ENCODE measurements at regions not wholly inside any gene's neighbourhood (a gene's known extent, or its start where the extent isn't known, plus 50 kb on each side); places are given as distances from the start of the nearest gene placed in this dataset.

DNA sequence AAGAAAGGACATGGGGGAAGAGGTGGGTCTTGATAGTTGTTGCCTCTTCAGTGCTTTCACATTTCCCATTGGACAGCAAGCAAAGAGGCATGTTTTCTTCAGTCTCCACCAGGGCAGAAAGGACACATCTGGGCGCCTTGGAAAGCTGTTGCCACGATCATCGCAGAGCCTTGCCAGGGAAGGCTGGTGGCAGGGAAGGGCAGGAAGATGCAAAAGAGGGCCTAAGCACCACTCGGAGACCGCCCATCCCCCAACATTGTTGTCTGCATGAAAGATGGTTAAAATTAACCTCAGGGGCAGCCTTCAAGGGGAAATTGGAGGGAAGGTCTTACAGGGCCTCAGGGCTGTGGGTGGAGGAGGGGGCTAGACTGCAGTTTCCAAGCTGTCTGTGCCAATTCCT lies 114.2 kb downstream of the SOX9 start:
- Histone ChIP-seq H3K9ac (ENCODE audit: low read depth, low read length, poor library complexity, severe bottlenecking) (no peak overlapping the region), H3K36me3 (ENCODE audit: insufficient read depth, low read length) (no peaks in the 10 kb centered on the region), H3K4me2 (ENCODE audit: low read depth, low read length, poor library complexity, severe bottlenecking) (no peak overlapping the region), H3F3A (ENCODE audit: low read depth) (no peaks in the 10 kb centered on the region), H3K4me3 (ENCODE audit: low read length, poor library complexity, severe bottlenecking) (no peak overlapping the region), H3K4me1 (ENCODE audit: insufficient read depth, low read length, poor library complexity, severe bottlenecking) (no peaks in the 10 kb centered on the region), H4K20me1 (ENCODE audit: insufficient read depth, low read length, poor library complexity, severe bottlenecking) (no peaks in the 10 kb centered on the region), H3K9me2 (replicated peaks; ENCODE audit: low read depth, low read length) (no peaks in the 10 kb centered on the region), H3K27me3 (ENCODE audit: insufficient read depth, low read length, poor library complexity, severe bottlenecking) (no peaks in the 10 kb centered on the region), H3K9me3 (ENCODE audit: insufficient read depth, low read depth, low read length) (peaks cover 4% of the 10 kb centered on the region; the same call in 1 of the 2 replicates), H3K79me2 (ENCODE audit: insufficient read depth, low read length) (no peaks in the 10 kb centered on the region), H2AFZ (ENCODE audit: low read length) (no peak overlapping the region)
- TF ChIP-seq, protein P1, sequence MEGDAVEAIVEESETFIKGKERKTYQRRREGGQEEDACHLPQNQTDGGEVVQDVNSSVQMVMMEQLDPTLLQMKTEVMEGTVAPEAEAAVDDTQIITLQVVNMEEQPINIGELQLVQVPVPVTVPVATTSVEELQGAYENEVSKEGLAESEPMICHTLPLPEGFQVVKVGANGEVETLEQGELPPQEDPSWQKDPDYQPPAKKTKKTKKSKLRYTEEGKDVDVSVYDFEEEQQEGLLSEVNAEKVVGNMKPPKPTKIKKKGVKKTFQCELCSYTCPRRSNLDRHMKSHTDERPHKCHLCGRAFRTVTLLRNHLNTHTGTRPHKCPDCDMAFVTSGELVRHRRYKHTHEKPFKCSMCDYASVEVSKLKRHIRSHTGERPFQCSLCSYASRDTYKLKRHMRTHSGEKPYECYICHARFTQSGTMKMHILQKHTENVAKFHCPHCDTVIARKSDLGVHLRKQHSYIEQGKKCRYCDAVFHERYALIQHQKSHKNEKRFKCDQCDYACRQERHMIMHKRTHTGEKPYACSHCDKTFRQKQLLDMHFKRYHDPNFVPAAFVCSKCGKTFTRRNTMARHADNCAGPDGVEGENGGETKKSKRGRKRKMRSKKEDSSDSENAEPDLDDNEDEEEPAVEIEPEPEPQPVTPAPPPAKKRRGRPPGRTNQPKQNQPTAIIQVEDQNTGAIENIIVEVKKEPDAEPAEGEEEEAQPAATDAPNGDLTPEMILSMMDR (conservative IDR thresholded peaks at IDR 0.05; ENCODE audit: low read length): no peak
- TF ChIP-seq EZH2phosphoT487 (IDR thresholded peaks at IDR 0.05; ENCODE audit: borderline replicate concordance): no peak

DNA sequence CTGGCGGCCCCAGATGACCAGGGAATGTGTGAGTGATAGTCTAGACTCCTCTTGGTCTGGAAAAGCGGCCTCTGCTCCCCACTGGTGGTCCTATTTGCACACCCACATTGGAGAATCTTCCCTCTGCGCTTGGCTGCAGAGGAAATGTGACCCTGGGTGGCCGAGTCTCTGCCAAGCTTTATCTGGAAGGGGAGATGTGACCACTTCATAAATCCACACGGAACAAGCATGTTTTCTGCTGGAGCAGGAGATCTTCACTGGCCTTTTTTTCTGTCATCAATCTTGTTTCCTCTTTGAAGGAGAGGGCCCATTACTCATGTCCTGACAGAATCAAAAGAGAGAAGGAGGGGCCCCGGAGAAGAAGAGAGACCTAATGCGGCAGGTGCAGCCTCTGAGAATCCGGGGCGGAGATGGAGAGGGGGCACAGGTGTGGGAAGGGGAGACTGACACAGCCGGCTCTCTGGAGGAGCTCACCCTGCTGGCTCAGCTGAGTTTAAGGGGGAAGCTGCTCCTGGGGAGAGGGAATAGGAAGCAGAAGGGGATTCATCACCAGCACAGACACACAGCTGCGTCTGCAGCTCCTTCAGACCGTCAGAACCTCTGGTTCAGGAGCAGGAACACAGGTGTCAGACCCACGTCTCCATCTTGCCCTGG lies 116.3 kb downstream of the SOX9 start:
- no peaks in the 10 kb centered on the region for H3K27me3 ChIP-seq (ENCODE audit: insufficient read depth, low read length, poor library complexity, severe bottlenecking)
- no peaks in the 10 kb centered on the region for H3K9me2 ChIP-seq (replicated peaks; ENCODE audit: low read depth, low read length)
- no peak overlapping the region for H3K4me2 ChIP-seq (ENCODE audit: low read depth, low read length, poor library complexity, severe bottlenecking)
- no peaks in the 10 kb centered on the region for H4K20me1 ChIP-seq (ENCODE audit: insufficient read depth, low read length, poor library complexity, severe bottlenecking)
- H3K36me3 ChIP-seq (ENCODE audit: insufficient read depth, low read length): no peaks in the 10 kb centered on the region
- no peak overlapping the region for H3K9ac ChIP-seq (ENCODE audit: low read depth, low read length, poor library complexity, severe bottlenecking)
- H3K9me3 ChIP-seq (ENCODE audit: insufficient read depth, low read depth, low read length): peaks cover 4% of the 10 kb centered on the region; the same call in 1 of the 2 replicates
- H3K4me3 ChIP-seq (ENCODE audit: low read length, poor library complexity, severe bottlenecking): no peak overlapping the region
- TF ChIP-seq, protein P1 (conservative IDR thresholded peaks at IDR 0.05; ENCODE audit: low read length): no peak
- no peak for TF ChIP-seq EZH2phosphoT487 (IDR thresholded peaks at IDR 0.05; ENCODE audit: borderline replicate concordance)
- H3K4me1 ChIP-seq (ENCODE audit: insufficient read depth, low read length, poor library complexity, severe bottlenecking): no peaks in the 10 kb centered on the region
- no peaks in the 10 kb centered on the region for H3F3A ChIP-seq (ENCODE audit: low read depth)
- H3K79me2 ChIP-seq (ENCODE audit: insufficient read depth, low read length): no peaks in the 10 kb centered on the region
- H2AFZ ChIP-seq (ENCODE audit: low read length): no peak overlapping the region

DNA sequence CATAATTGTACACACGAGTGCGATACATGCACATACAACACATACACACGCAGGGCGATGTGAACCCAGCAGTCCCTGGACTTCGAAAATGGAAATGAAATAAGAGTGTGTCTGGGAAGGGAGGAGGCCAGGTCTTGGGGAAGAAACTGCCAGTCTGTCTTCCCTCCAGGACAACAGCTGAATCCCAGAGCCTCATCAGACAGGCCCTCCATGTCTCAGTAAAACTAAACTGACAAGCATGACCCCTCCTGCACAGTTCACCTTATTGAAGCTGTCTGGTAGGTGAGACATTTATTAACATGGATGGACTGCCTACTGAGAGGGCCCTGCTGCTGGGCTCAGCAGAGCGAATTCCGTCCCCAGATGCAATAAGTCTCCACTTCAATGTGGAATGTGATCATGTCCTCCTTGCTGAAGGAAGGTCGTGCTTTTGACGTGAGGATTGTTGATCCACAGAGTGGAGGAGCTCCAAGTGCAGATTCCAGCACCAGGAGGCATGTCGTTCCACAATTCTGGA lies 117.4 kb downstream of the SOX9 start:
- H3K4me3 ChIP-seq (ENCODE audit: low read length, poor library complexity, severe bottlenecking): no peak overlapping the region
- H3K9me2 ChIP-seq (replicated peaks; ENCODE audit: low read depth, low read length): no peaks in the 10 kb centered on the region
- H3K27me3 ChIP-seq (ENCODE audit: insufficient read depth, low read length, poor library complexity, severe bottlenecking): no peaks in the 10 kb centered on the region
- no peaks in the 10 kb centered on the region for H3F3A ChIP-seq (ENCODE audit: low read depth)
- no peak overlapping the region for H3K9ac ChIP-seq (ENCODE audit: low read depth, low read length, poor library complexity, severe bottlenecking)
- TF ChIP-seq, protein P1 (conservative IDR thresholded peaks at IDR 0.05; ENCODE audit: low read length): no peak
- TF ChIP-seq EZH2phosphoT487 (IDR thresholded peaks at IDR 0.05; ENCODE audit: borderline replicate concordance): no peak
- H4K20me1 ChIP-seq (ENCODE audit: insufficient read depth, low read length, poor library complexity, severe bottlenecking): no peaks in the 10 kb centered on the region
- no peak overlapping the region for H2AFZ ChIP-seq (ENCODE audit: low read length)
- no peak overlapping the region for H3K4me2 ChIP-seq (ENCODE audit: low read depth, low read length, poor library complexity, severe bottlenecking)
- H3K4me1 ChIP-seq (ENCODE audit: insufficient read depth, low read length, poor library complexity, severe bottlenecking): no peaks in the 10 kb centered on the region
- no peaks in the 10 kb centered on the region for H3K36me3 ChIP-seq (ENCODE audit: insufficient read depth, low read length)
- peaks cover 4% of the 10 kb centered on the region; the same call in 1 of the 2 replicates for H3K9me3 ChIP-seq (ENCODE audit: insufficient read depth, low read depth, low read length)
- no peaks in the 10 kb centered on the region for H3K79me2 ChIP-seq (ENCODE audit: insufficient read depth, low read length)

All from Loucy (cell line).